Ovary (tissue), 7 donors: ENCODE measurements at regions not wholly inside any gene's neighbourhood (a gene's known extent, or its start where the extent isn't known, plus 50 kb on each side); places are given as distances from the start of the nearest gene placed in this dataset.

ENCODE experiments used
- DNase-seq, 5 donors: peaks; one replicate each; pipeline ENCODE4 v3.0.0-alpha.2; 2019 to 2020
- H3K27ac ChIP-seq, 2 donors: fragments of 200-600 bp; one replicate each; pipeline versions ENCODE4 v1.5.1 to v1.8.0; 2019 to 2022
- H3K27me3 ChIP-seq: fragments of 200-600 bp; one replicate; pipeline ENCODE4 v1.8.0; 2022
- H3K36me3 ChIP-seq: fragments of 200-600 bp; sonication (generic); one replicate; pipeline ENCODE4 v1.5.1; 2019
- H3K4me1 ChIP-seq: one replicate; pipeline ENCODE4 v1.8.1; 2013; ENCODE audit warnings: mild to moderate bottlenecking, moderate library complexity; ENCODE audit not compliant: insufficient read depth
- H3K4me3 ChIP-seq: fragments of 200-600 bp; sonication (generic); one replicate; pipeline ENCODE4 v1.5.1; 2017
- H3K9me3 ChIP-seq, 2 donors: fragments of 200-600 bp in 1 of 2; sonication (generic) in 1 of 2; one replicate each; pipeline versions ENCODE4 v1.5.1 to v1.8.1; 2013 to 2019; ENCODE audit warnings: mild to moderate bottlenecking in 1 of 2, moderate library complexity in 1 of 2
- EP300 ChIP-seq: sonication (generic); formaldehyde crosslinking; IDR thresholded peaks from one replicate; pipeline ENCODE4 v1.6.1; 2017; ENCODE audit warnings: antibody characterized with exemption
- POLR2A ChIP-seq: fragments of 450-650 bp; IDR thresholded peaks from one replicate; pipeline ENCODE4 v1.6.1; 2017; ENCODE audit warnings: antibody characterized with exemption, mild to moderate bottlenecking, moderate library complexity
- WGBS, 3 donors: extraction: QIAGEN DNeasy Blood & Tissue Kit in 1 of 3; methylation state at CpG; one replicate each; pipeline versions ENCODE4 v1.1.5 to v1.1.7; 2013 to 2017; 5-methylcytosine and 5-hydroxymethylcytosine counted together
- intact Hi-C, 4 donors: fragments of 100-400 bp; cut with DNase I; formaldehyde crosslinking; loops; one replicate each; pipeline versions ENCODE4 v1.11.0 to v1.15.1; 2022 to 2023
- TF ChIP-seq, protein P1 (sequence below), 3 donors: fragments of 450-650 bp in 2 of 3; fragments of 200-600 bp in 1 of 3; IDR thresholded peaks; one replicate each; pipeline versions ENCODE4 v1.5.1 to v1.8.0; 2016 to 2022; ENCODE audit warnings: antibody characterized with exemption in 3 of 3, mild to moderate bottlenecking in 1 of 3
- donor health status: DM: no; HTN: no; CAD: no; lungs with moderate emphysema.
- donor health status: DM: no; HTN: no; CAD: no.
- donor health status: Bipolar disorder and iron deficiency.
- donor health status: DM: no; HTN: no; CAD: no.
- donor health status: DM: yes; HTN: yes; CAD: no.

DNA sequence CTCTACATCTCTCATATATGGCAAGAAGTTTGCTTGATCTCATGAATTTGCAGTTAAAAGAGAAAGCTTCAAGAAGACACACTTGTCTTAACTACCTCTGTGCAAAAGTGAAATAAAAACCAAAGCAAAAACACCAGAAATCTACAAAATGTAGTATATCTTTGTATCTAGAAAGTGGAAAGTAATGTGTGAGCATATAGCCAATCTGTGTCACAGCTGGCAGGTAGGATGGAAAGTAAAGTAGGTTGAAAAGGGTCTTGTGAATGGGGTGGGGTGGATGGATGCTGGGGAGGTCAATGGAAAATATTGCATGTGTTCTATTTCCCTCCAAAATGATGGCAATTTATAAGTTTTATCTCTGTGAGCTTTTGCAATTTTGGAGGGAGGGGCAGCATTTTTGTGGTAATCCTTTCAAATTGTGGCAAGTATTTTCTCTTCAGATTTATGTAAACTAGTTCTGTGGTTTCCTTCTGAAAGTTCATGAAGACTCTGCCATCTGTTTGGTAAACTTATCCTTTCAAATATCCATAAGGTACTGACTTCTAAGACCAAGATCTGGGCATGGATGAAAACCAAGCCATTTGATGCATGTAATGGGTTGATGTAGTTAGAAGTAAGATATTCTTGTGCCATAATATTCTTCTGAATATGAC, 215.9 kb upstream of the GIMD1 start:
- intact Hi-C loops, result no loop called here
- Histone ChIP-seq H3K36me3 (no peaks in the 10 kb centered on the region), H3K4me1 (no peaks in the 10 kb centered on the region), H3K4me3 (no peak overlapping the region), H3K9me3 (no peaks in the 10 kb centered on the region), H3K27ac (no peak overlapping the region), H3K27me3 (no peaks in the 10 kb centered on the region)
- no peak for DNase-seq
- no peak for TF ChIP-seq POLR2A
- TF ChIP-seq, protein P1, sequence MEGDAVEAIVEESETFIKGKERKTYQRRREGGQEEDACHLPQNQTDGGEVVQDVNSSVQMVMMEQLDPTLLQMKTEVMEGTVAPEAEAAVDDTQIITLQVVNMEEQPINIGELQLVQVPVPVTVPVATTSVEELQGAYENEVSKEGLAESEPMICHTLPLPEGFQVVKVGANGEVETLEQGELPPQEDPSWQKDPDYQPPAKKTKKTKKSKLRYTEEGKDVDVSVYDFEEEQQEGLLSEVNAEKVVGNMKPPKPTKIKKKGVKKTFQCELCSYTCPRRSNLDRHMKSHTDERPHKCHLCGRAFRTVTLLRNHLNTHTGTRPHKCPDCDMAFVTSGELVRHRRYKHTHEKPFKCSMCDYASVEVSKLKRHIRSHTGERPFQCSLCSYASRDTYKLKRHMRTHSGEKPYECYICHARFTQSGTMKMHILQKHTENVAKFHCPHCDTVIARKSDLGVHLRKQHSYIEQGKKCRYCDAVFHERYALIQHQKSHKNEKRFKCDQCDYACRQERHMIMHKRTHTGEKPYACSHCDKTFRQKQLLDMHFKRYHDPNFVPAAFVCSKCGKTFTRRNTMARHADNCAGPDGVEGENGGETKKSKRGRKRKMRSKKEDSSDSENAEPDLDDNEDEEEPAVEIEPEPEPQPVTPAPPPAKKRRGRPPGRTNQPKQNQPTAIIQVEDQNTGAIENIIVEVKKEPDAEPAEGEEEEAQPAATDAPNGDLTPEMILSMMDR (IDR thresholded peaks at IDR 0.05), result no peak
- TF ChIP-seq EP300, result no peak

DNA sequence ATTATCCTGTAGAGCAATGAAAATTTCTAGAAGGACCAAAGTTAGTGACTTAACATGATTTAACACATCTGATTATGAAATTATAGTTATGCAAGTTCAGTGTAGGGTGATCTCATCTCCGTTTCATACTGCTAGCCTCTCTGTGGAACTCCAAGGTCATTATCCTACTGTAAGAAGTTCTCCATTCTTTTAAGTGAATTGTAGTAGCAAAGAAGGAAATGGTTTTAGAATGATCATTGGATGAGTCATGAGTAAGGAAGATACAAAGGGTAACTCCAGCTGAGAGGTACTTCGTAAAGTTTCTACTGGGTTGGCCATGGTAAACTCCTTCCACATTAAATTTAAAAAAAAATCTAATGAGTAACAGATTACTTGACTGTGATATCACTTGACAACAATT, 215.0 kb upstream of the GIMD1 start:
- DNase-seq, result no peak
- no peaks in the 10 kb centered on the region for H3K4me1 ChIP-seq
- H3K4me3 ChIP-seq, result no peak overlapping the region
- WGBS, 3 donors, result 12 to 30% (median 21%) methylated on average over 2 of the region's 2 CpGs
- no peaks in the 10 kb centered on the region for H3K27me3 ChIP-seq
- H3K27ac ChIP-seq, result no peak overlapping the region
- H3K9me3 ChIP-seq, result no peaks in the 10 kb centered on the region
- intact Hi-C loops, result no loop called here
- no peak for TF ChIP-seq EP300
- TF ChIP-seq, protein P1 (IDR thresholded peaks at IDR 0.05), result no peak
- no peak for TF ChIP-seq POLR2A
- H3K36me3 ChIP-seq, result no peaks in the 10 kb centered on the region

DNA sequence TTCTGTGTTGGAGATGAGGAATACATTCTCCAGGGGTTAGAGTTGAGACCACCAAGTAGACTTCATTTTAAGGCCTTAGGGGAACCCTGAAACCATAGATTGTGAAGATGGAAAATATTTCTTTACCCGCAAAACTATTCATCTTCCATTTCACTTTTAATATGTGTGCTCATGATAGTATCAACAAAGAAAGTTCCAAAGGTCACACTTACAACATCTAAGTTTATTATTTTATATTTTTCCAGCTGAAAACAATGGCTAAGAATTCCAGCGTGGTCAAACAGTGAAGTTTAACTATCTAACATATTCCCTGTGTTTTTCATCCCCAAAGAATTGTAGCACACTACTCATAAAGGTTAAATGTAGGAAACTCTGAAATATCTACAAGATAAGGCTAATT, 214.5 kb upstream of the GIMD1 start:
- intact Hi-C loops, result no loop called here
- Histone ChIP-seq H3K27ac (no peak overlapping the region), H3K4me1 (no peaks in the 10 kb centered on the region), H3K36me3 (no peaks in the 10 kb centered on the region), H3K27me3 (no peaks in the 10 kb centered on the region), H3K4me3 (no peak overlapping the region), H3K9me3 (no peaks in the 10 kb centered on the region)
- TF ChIP-seq EP300, result no peak
- no peak for TF ChIP-seq POLR2A
- TF ChIP-seq, protein P1 (IDR thresholded peaks at IDR 0.05), result no peak
- no peak for DNase-seq
- 70 to 87% (median 76%) methylated on average over 2 of the region's 2 CpGs for WGBS, 3 donors

DNA sequence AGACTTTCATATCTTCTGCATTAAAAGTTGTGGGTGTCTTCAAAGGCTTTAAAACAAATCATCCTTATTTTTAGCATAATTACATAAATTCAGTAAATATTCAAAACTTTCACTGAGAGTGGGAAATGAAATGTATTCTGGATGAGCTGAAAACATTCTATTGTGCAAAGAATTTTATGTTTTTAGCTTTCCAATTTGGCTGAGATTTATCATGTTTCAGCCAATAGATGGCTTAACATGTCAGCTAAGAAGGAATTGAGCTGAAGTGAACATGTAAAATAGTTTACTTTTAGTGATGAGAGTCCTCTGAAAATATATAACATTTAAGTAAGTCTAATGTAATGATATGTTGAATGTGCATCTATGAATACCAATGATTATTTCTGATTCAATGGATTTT, 213.5 kb upstream of the GIMD1 start:
- no peaks in the 10 kb centered on the region for H3K4me1 ChIP-seq
- H3K4me3 ChIP-seq, result no peak overlapping the region
- no peak for TF ChIP-seq EP300
- TF ChIP-seq POLR2A, result no peak
- TF ChIP-seq, protein P1 (IDR thresholded peaks at IDR 0.05), result no peak
- DNase-seq, result no peak
- no peak overlapping the region for H3K27ac ChIP-seq
- intact Hi-C loops, result no loop called here
- H3K27me3 ChIP-seq, result no peaks in the 10 kb centered on the region
- no peaks in the 10 kb centered on the region for H3K36me3 ChIP-seq
- no peaks in the 10 kb centered on the region for H3K9me3 ChIP-seq
